ENCODE measurements at regions not wholly inside any gene's neighbourhood (a gene's known extent, or its start where the extent isn't known, plus 50 kb on each side); places are given as distances from the start of the nearest gene placed in this dataset.

GRCh38 chr18:78650926-78651325 lies 328.7 kb upstream of the SALL3 start:
- DNase-seq (ENCODE audit: low spot score), result no peak

- no peak for DNase-seq (ENCODE audit: low spot score)
These were observed 327.5 kb upstream of the SALL3 start for GRCh38 chr18:78652001-78652545.

GRCh38 chr18:78655921-78656320 lies 323.7 kb upstream of the SALL3 start:
- DNase-seq (ENCODE audit: low spot score), result no peak

- no peak for DNase-seq (ENCODE audit: low spot score)
These were observed 323.2 kb upstream of the SALL3 start for GRCh38 chr18:78656346-78656925.

GRCh38 chr18:78658531-78658930 lies 321.1 kb upstream of the SALL3 start:
- DNase-seq (ENCODE audit: low spot score), result no peak

- no peak for DNase-seq (ENCODE audit: low spot score)
These were observed 320.6 kb upstream of the SALL3 start for GRCh38 chr18:78659057-78659456.

GRCh38 chr18:78659748-78660147 lies 319.9 kb upstream of the SALL3 start:
- no peak for DNase-seq (ENCODE audit: low spot score)

- no peak for DNase-seq (ENCODE audit: low spot score)
These were observed 319.3 kb upstream of the SALL3 start for GRCh38 chr18:78660311-78660710.

- no peak for DNase-seq (ENCODE audit: low spot score)
These were observed 318.3 kb upstream of the SALL3 start for GRCh38 chr18:78661316-78661715.

GRCh38 chr18:78662879-78663278 lies 316.7 kb upstream of the SALL3 start:
- no peak for DNase-seq (ENCODE audit: low spot score)

GRCh38 chr18:78664048-78664447 lies 315.6 kb upstream of the SALL3 start:
- no peak for DNase-seq (ENCODE audit: low spot score)

GRCh38 chr18:78664848-78665247 lies 314.8 kb upstream of the SALL3 start:
- DNase-seq (ENCODE audit: low spot score), result no peak

GRCh38 chr18:78665644-78666043 lies 314.0 kb upstream of the SALL3 start:
- DNase-seq (ENCODE audit: low spot score), result no peak

- no peak for DNase-seq (ENCODE audit: low spot score)
These were observed 312.8 kb upstream of the SALL3 start for GRCh38 chr18:78666666-78667335.

- DNase-seq (ENCODE audit: low spot score), result no peak
These were observed 308.7 kb upstream of the SALL3 start for GRCh38 chr18:78670778-78671391.

- no peak for DNase-seq (ENCODE audit: low spot score)
These were observed 308.1 kb upstream of the SALL3 start for GRCh38 chr18:78671551-78671950.

- no peak for DNase-seq (ENCODE audit: low spot score)
These were observed 306.7 kb upstream of the SALL3 start for GRCh38 chr18:78672862-78673446.

GRCh38 chr18:78673516-78674321 lies 305.9 kb upstream of the SALL3 start:
- no peak for DNase-seq (ENCODE audit: low spot score)

- DNase-seq (ENCODE audit: low spot score), result no peak
These were observed 304.4 kb upstream of the SALL3 start for GRCh38 chr18:78675231-78675630.

GRCh38 chr18:78676622-78677482 lies 302.8 kb upstream of the SALL3 start:
- DNase-seq (ENCODE audit: low spot score), result no peak
